ENCODE measurements at regions not wholly inside any gene's neighbourhood (a gene's known extent, or its start where the extent isn't known, plus 50 kb on each side); places are given as distances from the start of the nearest gene placed in this dataset.

- no peak for TF ChIP-seq CTCF (conservative IDR thresholded peaks at IDR 0.05; ENCODE audit: low read depth, low read length)
- TF ChIP-seq EZH2 (IDR thresholded peaks at IDR 0.05; ENCODE audit: low read length, unreplicated experiment) = no peak
- no peak for TF ChIP-seq EZH2phosphoT487 (IDR thresholded peaks at IDR 0.05; ENCODE audit: borderline replicate concordance, low read length)
Observed at GRCh38 chr17:71437166-71437565, 683.7 kb upstream of the SOX9 start.
